Fibroblast of peridontal ligament (primary cell): ENCODE measurements at regions not wholly inside any gene's neighbourhood (a gene's known extent, or its start where the extent isn't known, plus 50 kb on each side); places are given as distances from the start of the nearest gene placed in this dataset.

Experiments
- DNase-seq: peaks from one replicate; pipeline ENCODE4 v3.0.0-alpha.2; 2010; ENCODE audit errors: extremely low read depth

DNA sequence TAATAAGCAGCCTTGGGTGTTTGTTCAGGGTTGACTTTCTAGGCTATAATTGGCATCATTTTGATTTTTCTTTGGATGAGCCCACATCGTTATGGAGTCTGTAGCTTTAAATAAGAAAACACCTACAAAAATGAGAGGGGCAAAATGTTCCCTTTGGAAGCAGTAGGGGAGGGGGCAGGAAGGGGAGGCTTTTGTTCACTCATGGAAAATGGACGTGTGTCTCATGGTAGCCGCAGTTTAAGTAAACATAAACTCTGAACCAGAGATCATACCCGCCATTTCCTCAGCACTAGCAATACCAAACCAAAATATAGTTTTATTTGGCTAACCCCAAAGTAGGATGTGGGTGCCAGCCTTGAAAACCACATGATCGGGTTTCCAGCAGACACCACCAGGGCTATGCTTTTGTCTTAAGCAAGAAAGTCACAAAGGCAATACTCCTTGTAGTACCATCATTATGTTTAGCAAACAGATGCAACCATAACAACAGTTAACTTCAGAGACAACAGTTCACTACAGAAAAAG is 572.5 kb upstream of the JAG1 start:
- DNase-seq = no peak

DNA sequence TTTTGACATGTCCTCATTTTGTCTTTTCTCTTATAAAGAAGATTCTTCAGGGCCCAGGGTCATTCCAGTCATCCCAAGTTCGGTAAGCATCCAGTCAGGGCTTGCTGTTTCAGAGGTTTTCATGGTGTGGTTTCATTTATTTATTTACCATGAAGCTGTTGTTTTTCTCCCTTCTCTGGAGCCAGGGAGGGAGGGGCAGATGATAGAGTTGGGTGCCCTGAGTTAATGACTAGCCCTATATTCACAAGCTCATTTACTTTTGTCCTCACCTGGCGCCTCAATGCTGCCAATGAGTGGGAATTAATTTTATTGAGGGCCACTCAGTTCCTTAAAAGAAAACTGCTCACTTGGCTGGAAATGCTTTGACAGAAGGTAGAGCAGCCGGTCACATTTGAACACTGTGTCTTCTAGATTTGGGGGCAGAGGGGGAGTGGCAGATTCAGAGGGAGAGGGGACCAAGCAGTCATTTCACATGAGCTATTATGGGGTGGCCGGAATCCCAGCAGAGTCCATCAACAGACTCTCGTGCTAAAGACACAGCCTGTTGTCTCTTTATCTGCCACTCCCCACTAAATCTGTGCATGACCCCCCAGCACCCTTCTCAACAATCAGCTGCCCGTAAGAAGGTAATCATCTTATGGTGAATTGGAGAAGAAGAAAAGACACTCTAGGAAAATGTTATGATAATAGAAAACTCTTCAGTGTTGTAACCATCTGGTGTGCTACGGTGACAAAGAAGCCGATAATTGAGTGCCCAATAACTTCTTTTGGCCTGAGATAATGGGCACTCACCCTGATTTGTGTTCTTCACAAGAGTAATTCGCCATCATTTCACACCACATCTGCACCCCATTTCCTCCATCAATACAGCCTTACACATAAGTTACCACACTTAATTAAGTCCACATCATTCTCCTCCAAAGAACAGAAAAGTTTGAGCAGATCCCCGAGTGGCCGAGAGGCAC is 573.5 kb upstream of the JAG1 start:
- DNase-seq = no peak

DNA sequence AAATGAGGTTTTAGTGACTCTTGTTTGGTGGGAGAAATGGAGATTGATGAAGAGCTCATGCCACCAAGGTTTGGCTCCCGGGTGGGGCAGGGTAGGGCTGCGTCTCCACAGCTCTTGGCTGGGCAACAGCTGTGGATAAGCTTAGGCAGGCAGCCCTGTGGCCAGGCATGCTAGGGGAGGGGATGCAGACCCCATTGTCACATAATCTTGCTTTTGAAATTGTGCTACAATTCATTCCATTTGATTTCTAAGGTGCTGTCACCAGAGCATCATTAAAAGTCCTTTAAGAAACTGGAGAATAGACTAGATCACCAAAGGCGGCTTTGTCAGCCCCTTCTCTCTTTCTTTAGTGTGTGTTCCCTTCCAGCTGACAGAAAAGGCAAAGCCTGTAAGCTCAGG is 574.2 kb upstream of the JAG1 start:
- DNase-seq = no peak

DNA sequence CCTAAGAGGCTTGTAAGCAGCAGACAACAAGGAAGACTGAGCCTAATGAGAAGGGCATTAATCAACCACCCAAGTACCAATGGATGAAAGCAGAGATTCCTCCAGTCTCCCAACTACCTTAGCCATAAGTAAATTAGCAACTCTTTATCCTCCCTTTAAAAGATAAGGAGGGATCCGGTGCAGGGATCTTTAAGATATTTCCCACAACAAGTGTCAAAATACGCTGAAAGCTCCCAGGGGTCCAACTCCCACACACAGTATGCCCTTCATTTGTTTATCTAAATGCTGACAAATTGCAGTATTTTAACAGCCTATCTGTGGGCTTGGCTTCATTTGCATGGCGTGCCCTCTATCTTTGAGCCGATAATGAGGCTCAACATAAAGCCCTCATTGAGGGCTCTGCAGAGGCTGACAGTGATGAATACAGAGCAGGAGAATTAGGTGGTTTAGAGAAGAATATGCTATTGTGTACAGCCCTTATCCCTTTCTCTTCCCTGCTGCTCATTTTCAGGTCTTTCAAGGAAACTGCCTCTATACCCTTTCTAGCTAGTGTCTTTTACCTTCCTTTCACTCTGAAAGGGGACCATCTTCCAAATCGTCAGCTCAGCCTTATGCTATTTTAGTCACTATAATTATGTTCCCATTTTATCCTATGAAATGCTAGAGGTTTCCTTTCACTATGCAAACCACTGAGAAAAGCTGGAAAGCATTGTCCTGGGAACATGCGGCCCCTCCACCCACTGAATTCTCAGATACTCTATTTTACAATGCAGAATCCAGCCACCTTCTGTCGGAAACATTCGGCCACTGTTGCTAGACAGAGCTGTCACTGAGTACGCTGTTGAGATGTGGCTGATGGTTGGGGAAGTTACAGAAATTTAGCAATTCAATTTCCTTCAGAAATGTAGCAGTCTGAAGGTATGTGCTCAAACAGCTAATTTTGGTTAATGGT is 575.2 kb upstream of the JAG1 start:
- DNase-seq = no peak

DNA sequence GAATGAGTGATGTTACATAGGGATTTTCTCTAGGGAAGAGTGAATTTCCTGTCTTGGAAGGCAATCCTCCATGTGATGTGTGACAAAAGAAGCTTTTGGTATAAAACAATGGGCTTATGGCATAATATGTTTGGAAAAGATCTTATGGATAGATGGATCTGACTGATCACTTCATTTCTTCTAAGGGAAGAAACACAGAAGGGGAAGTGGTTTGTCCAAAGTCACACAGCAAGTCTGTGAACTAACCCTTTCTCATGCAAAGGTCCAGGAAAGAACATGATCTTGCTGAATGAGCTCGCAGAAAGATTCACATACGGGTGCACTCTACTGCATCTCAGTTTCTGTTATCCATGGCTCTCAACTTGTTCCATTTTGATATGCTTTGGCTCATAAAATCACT is 575.9 kb upstream of the JAG1 start:
- no peak for DNase-seq

DNA sequence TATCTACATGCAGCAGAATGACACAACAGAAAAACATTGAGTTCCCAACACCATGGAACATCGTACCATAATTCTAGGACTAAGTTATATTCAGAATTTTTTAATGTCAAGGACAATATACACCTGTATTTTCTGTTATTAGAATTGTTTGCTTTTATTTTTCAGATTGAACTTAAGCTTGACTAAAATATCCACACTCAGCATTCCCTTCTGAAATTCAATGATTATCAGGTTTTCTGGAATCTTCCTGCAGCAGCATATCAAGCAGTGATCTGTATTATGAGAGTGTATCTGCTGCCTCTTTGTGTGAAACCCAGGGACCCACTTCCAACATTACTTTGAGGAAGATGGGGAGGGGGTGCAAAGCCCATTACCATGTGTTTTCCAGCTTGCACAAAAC is 578.6 kb upstream of the JAG1 start:
- DNase-seq = no peak

DNA sequence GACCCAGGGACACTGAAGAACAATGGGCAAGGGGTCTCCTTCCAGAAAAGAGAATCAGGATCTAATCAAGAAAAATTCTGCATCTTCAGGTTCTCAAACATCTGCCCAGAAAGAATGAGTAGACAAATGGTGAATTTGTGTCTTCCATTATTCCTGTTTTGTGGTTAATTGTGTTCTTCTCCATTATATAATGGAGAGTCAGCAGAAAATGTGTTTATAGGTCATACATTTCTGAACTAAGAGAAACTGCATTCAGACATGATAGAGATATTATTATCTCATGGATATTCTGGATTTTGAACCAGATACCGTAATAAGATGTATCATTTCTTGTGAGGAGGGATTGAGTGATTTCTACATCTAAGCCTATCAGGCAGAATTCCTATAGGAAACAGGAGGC is 581.7 kb upstream of the JAG1 start:
- DNase-seq = no peak

DNA sequence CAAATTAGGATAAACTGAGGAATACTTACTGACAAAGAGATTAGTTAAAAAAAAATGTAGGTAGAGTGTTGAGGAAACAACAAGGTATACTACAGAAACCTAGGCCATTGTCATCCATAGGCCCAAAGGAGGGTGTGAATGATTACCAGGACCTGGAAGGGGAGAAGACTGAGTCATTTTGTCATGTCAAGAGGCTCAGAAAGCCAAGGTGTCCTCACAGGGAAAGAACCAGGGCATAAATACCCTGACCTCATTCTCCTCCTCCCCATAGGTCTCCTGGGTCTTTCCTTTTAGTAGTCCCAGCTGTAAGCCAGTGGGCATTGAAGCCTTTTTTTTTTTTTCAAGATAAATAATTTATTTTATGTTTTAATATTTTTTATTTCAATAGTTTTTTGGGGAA is 582.1 kb upstream of the JAG1 start:
- no peak for DNase-seq

DNA sequence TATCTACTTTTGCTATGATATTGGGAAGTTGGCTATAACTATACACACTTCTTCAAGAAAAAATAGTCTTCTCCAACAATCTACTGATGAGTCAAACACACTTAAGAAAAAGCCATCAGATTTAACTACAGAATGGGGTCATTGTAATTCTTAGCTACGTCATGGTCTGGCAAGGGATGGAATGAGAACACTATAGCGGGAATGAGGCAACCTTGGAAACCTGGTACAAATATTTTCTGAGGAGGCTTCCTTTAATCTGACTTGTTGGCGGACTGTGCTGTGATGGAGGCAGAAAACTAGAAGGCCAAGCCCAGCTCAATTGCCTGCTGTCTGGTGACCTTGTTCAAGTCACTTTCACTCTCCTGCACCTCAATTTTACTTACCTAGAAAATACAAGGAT is 586.8 kb upstream of the JAG1 start:
- no peak for DNase-seq

DNA sequence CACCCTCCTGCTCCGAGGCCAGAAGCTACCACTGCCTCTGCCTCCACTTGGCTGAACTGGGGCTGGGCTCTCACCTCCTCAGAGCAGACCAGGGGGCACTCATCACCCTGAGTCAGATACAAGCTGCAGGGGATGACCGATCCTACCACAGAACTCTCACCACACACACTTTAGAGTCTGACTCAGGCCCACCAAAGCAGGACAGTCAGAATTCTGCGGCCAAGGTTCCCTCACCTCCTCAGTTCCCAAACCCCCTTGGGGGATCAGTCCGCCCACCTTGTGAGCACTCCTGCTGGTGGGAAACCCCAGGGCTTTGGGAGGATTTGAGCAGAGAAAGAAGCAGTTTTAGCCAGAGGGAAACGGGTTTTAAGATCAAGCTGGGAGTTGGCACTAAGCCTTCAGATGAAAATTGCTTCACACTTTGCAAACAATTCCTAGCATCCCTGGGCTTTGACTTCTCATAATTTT is 587.8 kb upstream of the JAG1 start:
- DNase-seq = peak; percentile 70

DNA sequence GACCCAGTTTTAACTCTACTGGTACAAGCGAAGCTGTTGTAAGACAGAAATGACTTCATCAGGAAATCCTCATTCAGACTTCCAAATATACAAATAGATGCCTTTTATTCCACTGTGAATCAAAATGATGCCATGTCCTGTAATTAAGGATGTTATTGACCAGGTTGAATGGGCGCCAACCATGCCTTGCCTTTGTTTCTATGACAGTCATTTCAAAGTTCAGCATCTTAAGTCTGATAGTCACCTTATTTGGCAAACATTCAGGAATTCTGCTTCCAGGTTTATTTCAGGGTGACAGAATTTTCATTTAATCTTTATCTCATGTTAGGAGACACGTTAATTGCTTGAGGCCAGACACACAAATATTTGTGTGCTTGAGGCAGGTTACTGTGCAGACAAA is 592.8 kb upstream of the JAG1 start:
- DNase-seq = no peak

DNA sequence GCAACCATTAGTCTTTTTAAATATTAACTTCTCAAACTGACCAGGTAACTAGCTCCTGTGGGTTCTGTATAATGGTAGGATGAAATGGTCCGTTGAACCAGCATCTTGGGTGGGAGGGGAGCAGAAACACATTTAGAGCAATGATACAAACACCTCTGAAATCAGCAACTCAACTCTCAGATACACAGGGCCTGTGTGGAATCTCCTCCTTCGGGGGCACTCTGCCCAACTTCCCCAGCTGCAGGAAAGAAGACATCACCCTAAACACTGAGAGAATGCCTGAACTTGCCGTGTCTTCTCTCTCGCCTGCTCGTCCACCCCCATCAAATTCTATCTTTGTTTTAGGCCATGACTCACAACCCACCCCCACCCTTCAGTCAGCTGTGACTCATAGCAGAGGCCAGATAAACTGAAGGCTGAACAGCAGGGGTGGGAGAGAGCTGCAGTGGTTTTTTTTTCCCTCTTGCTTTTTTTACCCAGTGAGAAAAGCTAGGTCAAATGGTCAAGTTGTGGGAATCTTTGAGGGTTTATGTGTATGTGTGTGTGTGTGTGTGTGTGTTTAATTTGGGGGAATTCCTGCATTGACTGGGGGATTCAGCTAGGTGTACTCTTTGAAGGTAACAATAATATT is 593.4 kb upstream of the JAG1 start:
- DNase-seq = peak; percentile 93

DNA sequence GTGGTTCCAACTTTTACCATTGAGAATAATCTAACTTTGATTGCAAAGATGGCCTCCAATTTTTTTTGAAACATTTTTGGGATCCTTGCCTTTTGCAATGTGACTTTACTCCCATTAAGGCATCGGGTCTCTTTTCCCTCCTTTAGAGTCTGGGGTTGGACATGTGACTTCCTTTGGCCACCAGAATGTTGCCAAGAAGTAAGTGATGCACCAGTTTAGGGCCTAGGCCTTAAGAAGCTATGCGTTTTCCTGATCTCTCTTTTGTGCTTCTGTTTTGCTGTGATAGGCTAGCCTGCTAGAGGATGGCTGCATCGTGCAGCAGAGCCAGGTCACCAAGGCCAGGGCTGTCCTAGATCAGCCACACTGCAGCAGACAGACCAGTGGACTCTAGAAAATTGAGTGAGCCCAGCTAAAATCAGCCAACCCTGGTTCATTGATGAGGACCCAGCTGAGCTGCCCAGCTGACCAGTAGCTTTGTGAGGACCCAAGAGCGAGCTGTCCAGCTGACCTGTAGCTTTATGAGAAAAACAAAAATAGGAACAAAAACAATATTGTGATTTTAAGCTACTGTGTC is 594.0 kb upstream of the JAG1 start:
- no peak for DNase-seq

DNA sequence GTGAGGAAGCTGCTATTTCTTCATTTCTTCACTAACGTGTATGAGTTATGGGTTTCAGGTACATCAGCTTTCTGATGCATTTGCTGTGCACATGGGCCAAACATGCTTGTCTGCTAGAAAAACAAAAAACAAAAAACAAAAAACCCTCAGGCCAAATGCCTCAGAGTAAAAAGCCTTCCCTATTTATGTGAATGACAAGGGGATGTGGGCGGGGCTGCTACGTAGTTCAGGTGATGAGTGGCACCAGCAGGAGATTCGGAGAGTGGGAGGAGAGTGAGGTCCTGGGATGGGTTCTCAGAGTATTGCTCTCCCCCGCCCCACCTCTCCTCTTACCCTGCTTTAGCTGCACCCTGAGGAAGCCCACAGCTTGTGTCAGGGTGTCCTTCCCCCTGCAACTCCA is 596.8 kb upstream of the JAG1 start:
- DNase-seq = no peak

DNA sequence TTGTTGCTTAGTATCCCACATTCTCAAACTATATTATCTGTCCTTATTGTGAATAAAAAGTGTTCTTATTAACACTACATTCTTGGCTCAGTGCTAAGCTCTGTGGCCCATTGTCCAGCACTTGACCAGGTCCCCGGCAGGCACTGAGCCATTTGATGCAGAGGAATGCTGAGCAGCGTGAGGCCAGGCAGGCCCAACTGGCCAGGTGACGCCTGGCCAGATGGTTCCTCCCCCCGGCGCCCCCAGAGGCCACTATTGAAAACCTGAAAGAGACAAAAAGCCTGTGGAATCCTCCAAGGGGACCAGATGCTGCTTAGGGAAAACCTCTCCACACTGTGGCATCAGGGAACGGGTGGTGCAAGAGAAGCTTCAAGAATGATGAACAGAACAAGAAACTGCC is 597.5 kb upstream of the JAG1 start:
- no peak for DNase-seq

DNA sequence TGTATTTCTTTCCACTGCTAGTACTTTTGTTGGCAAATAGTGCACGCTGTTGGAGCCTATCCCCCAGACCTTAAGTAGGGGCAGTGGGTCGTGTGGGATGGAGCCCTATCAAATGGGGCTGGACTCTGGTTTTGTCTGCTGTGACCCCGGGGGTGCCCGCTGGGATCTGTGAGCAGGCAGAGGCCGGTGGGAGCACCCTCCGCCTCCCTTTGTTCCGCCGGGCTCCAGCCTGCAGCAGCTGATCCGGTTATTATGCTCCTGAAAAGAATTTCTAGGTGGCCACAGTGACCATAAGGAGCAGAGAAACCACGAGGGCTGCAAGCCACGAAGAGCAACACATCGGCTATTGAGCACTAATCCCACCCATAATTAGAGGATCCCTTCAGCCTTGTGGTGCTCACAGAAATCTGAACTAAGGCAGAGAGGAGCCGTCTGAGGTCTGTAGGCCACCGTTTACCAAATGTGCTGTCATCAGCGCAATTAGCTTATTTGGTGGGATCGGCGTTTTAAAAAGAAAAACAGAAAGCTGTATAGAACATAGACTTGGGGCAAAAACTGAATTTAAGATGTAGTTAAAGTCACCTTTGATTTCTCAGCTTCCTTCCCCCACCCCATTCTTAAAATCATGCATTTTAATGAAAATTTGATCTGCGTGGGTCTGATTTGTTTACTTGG is 598.3 kb upstream of the JAG1 start:
- no peak for DNase-seq

DNA sequence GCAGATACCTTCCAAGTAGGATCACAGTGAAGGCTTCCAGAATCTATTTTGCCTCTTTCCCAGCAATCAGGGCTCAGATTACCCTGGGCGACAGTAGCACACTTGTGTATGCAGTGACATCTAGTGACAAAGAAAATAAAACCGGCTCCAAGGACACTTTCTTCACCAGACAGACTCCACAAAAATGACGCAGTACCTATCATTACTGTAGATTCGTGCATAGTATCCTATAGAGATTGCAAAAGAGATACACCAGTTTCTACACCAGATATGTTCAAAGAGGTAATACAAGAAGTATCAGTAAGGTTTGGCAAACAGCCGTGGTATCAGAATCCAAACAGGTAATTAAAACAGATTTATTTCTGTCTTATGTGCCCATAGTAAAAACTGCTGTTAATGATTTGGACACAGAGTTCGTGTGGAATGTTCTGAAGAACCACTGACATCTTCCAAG is 600.4 kb upstream of the JAG1 start:
- peak; percentile 86 for DNase-seq

DNA sequence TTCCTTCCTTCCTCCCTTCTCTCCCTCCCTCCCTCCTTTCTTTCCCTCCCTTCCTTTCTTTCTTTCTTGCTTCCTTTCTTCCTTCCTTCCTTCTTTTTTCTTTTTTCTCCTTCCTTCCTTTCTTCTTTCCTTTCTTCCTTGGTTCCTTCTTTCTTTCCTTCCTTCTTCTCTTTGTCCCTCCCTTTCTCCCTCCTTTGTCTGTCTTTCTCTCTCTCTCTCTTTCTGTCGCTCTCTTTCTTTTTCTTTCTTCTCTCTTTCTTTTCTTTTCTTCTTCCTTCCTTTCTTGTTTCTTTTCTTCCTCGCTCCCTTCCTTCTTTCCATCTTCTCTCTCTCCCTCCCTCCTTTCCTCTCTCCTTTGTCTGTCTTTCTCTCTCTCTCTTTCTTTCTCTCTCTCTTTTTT is 601.9 kb upstream of the JAG1 start:
- no peak for DNase-seq

DNA sequence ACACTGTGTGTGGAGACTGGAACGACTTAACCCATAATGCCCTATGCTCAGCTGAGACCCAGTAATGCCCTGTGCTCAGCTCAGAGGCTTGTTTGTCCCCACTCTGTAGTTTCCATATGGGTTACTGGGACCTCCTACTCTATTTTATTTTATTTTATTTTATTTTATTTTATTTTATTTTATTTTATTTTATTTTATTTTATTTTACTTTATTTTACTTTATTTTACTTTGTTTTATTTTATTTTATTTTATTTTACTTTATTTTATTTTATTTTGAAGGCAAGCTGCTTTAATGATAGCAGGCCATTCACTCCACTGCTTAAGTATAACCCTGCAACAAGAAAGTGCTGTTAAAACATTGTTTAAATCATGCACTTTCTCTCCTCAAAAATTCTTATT is 603.4 kb upstream of the JAG1 start:
- DNase-seq = no peak

DNA sequence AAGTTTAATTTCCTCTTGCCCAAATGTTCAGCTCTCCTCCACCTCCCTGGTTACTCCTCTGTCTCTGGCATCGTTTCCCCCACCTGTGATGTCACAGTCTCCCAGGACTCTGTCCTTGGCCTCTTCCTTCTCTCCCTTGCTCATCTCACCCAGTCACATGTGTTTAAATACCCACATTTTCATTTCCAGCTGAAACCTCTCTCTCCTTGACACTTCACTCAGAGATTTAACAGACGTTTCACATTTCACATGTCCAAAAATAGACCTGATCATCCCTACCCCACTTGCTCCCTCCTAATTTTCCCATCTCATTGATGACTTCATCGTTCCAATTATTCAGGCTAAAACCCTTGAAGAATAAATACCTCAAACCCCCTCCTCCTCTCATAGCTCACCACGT is 604.1 kb upstream of the JAG1 start:
- DNase-seq = no peak

DNA sequence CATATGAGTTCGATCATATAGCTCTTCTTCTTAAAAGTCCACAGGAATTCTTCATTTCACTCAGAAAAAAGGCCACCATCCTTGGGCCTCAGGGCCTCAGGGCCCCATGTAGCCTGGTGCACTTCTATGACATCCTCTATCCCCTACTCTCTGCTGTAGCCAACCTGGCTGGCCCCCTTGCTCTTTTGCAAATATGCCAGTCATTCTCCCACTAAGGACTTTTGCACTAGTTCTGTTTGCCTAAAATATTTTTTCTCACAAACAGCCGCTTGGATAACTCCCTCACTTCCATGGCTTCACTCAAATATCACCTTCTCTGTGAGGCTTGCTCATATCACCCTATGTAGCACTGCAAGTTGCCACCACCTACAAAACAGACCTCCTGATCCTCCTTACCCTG is 604.7 kb upstream of the JAG1 start:
- DNase-seq = no peak
